ENCODE measurements at regions not wholly inside any gene's neighbourhood (a gene's known extent, or its start where the extent isn't known, plus 50 kb on each side); places are given as distances from the start of the nearest gene placed in this dataset.

DNA sequence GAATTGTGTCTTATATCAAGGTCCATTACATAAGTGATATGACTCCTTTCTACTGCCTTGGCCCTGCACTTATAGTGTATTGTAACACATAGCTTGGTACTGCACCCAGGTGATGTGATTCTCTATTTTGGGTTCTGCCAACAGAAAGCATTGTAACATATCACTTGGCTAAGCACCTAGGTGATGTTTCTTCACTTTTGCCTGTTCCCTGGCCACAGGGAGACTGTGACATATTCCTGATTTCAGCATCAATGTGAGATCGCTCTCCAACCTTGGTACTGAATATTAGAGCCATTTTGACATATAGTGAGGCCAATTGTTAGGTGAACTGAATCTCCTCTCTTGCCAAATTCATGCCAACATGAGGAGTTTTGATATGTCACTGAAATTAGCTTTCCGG, 1010.3 kb upstream of the TSPY4 start:
- Histone ChIP-seq H3K27ac (no peak overlapping the region), H3K4me3 (no peak overlapping the region), H3K9me3 (no peaks in the 10 kb centered on the region), H3K4me1 (no peaks in the 10 kb centered on the region), H3K27me3 (no peaks in the 10 kb centered on the region), H3K36me3 (replicated peaks in 1 of 2; ENCODE audit: insufficient read depth in 1 of 2, low read depth in 2 of 2) (no peaks in the 10 kb centered on the region)
- TF ChIP-seq POLR2A (IDR thresholded peaks at IDR 0.05), result no peak
- TF ChIP-seq, protein P1, sequence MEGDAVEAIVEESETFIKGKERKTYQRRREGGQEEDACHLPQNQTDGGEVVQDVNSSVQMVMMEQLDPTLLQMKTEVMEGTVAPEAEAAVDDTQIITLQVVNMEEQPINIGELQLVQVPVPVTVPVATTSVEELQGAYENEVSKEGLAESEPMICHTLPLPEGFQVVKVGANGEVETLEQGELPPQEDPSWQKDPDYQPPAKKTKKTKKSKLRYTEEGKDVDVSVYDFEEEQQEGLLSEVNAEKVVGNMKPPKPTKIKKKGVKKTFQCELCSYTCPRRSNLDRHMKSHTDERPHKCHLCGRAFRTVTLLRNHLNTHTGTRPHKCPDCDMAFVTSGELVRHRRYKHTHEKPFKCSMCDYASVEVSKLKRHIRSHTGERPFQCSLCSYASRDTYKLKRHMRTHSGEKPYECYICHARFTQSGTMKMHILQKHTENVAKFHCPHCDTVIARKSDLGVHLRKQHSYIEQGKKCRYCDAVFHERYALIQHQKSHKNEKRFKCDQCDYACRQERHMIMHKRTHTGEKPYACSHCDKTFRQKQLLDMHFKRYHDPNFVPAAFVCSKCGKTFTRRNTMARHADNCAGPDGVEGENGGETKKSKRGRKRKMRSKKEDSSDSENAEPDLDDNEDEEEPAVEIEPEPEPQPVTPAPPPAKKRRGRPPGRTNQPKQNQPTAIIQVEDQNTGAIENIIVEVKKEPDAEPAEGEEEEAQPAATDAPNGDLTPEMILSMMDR (IDR thresholded peaks at IDR 0.05), result no peak
- 56 to 71% methylated on average over 2 of the region's 2 CpGs for WGBS, 2 donors
- intact Hi-C loops (cut with DNase I), result no loop called here
- DNase-seq, result no peak
- no peak for ATAC-seq

DNA sequence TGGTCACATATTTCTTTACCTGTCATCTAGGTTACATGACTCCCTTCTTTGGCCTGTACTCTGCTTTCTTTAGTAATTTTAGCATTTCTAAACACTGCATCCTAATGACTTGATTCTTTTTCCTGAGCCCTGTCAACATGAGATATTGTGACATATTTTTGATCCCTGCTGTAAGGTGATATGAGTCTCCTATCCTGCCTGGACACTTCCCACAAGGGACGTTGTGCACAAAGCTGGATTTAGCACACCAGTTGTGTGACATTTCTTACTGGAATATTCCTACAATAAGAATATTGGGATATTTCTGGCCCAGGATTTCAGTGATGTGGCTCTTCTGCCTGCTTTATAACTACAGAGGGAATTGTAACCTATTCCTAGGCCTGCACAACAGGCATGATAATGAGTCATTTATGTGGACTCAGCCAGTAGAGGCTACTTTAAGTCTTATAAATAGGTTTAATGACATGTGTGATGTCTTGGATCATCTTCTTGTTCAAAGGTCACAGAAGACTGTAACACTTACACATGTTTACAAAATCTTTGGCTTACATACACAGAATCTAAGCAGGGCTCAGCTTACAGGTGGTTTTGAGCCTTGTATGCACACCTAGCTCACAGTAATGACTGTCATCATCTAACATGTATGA, 1009.4 kb upstream of the TSPY4 start:
- DNase-seq (no peak), ATAC-seq (no peak)
- TF ChIP-seq POLR2A (IDR thresholded peaks at IDR 0.05), result no peak
- TF ChIP-seq, protein P1 (IDR thresholded peaks at IDR 0.05), result no peak
- Histone ChIP-seq H3K27ac (no peak overlapping the region), H3K36me3 (replicated peaks in 1 of 2; ENCODE audit: insufficient read depth in 1 of 2, low read depth in 2 of 2) (no peaks in the 10 kb centered on the region), H3K27me3 (no peaks in the 10 kb centered on the region), H3K4me1 (no peaks in the 10 kb centered on the region), H3K9me3 (no peaks in the 10 kb centered on the region), H3K4me3 (no peak overlapping the region)
- 44 to 50% methylated on average over 1 of the region's 1 CpG for WGBS, 2 donors
- intact Hi-C loops (cut with DNase I), result no loop called here

DNA sequence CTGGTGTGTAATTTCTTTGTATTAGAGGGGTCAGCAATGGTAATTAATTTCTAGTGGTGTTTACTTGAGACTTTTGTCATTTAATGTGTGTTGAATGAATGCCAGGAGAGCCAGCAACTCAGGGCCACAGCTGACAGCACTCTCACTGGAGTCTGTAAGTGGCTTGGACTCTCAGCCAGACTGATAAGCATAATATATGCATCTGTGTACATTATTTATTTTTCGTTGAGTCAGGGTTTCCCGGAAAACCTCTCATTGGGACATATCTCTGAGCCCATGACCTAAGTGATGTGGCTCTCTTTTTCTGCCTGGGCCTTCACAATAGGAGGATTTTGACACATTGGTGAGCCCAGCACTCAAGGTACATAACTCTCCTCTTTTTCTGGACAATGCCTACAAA, 1007.8 kb upstream of the TSPY4 start:
- H3K27me3 ChIP-seq, result no peaks in the 10 kb centered on the region
- no peaks in the 10 kb centered on the region for H3K9me3 ChIP-seq
- no peak overlapping the region for H3K27ac ChIP-seq
- ATAC-seq, result no peak
- WGBS, 2 donors, result 17 to 28% methylated on average over 2 of the region's 2 CpGs
- TF ChIP-seq POLR2A (IDR thresholded peaks at IDR 0.05), result no peak
- TF ChIP-seq, protein P1 (IDR thresholded peaks at IDR 0.05), result no peak
- no peak overlapping the region for H3K4me3 ChIP-seq
- intact Hi-C loops (cut with DNase I), result no loop called here
- DNase-seq, result peak in 1 of 4 donors; percentile 1
- no peaks in the 10 kb centered on the region for H3K4me1 ChIP-seq
- no peaks in the 10 kb centered on the region for H3K36me3 ChIP-seq (replicated peaks in 1 of 2; ENCODE audit: insufficient read depth in 1 of 2, low read depth in 2 of 2)

DNA sequence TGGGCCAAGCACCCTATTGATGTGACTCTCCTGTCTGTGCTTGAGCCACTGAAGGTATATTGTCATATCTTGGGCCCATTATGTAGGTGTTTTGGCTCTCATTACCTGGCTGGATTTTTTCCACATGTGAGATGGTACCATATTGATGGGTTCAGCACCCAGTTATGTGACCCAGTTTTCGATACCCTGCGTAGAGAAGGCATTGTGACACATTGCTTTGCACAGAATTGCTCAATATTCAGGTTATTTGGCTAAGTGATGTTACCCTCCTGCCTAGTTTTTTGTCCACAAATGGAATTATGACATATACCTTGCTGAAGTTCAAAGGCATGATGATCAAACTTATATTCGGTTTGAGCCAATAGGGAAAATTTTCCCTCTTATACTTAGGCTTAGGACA, 1007.3 kb upstream of the TSPY4 start:
- H3K27me3 ChIP-seq, result no peaks in the 10 kb centered on the region
- intact Hi-C loops (cut with DNase I), result no loop called here
- no peak for DNase-seq
- no peaks in the 10 kb centered on the region for H3K4me1 ChIP-seq
- TF ChIP-seq, protein P1 (IDR thresholded peaks at IDR 0.05), result no peak
- no peak for TF ChIP-seq POLR2A (IDR thresholded peaks at IDR 0.05)
- no peak overlapping the region for H3K4me3 ChIP-seq
- WGBS, 2 donors, result 72 to 90% methylated on average over 3 of the region's 3 CpGs
- no peaks in the 10 kb centered on the region for H3K36me3 ChIP-seq (replicated peaks in 1 of 2; ENCODE audit: insufficient read depth in 1 of 2, low read depth in 2 of 2)
- ATAC-seq, result no peak
- H3K9me3 ChIP-seq, result no peaks in the 10 kb centered on the region
- H3K27ac ChIP-seq, result no peak overlapping the region

DNA sequence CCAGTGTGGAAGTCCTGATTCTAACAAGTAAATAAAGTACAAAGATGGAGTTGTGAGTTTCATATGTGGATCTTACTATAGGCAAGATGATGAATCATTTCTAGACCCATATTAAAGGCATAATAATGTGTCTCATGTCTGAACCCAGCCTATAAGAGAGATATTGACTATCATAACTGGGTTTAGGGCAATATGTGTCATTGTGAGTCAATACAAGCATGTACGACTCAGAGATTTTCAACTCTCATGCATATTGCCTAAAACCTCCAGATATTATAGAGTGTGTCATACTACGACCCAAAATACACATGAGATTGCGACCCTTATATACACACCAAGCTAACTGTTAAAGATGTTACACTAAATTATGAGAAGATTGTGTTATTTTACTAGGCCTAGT, 1003.9 kb upstream of the TSPY4 start:
- intact Hi-C loops (cut with DNase I), result no loop called here
- no peaks in the 10 kb centered on the region for H3K9me3 ChIP-seq
- 72 to 78% methylated on average over 3 of the region's 3 CpGs for WGBS, 2 donors
- ATAC-seq (no peak), DNase-seq (no peak)
- no peak overlapping the region for H3K27ac ChIP-seq
- no peaks in the 10 kb centered on the region for H3K27me3 ChIP-seq
- H3K4me3 ChIP-seq, result no peak overlapping the region
- TF ChIP-seq, protein P1 (IDR thresholded peaks at IDR 0.05), result no peak
- no peak for TF ChIP-seq POLR2A (IDR thresholded peaks at IDR 0.05)
- H3K4me1 ChIP-seq, result no peaks in the 10 kb centered on the region
- no peaks in the 10 kb centered on the region for H3K36me3 ChIP-seq (replicated peaks in 1 of 2; ENCODE audit: insufficient read depth in 1 of 2, low read depth in 2 of 2)

All from body of pancreas (tissue), 4 donors.